ENCODE measurements at regions not wholly inside any gene's neighbourhood (a gene's known extent, or its start where the extent isn't known, plus 50 kb on each side); places are given as distances from the start of the nearest gene placed in this dataset.

DNA sequence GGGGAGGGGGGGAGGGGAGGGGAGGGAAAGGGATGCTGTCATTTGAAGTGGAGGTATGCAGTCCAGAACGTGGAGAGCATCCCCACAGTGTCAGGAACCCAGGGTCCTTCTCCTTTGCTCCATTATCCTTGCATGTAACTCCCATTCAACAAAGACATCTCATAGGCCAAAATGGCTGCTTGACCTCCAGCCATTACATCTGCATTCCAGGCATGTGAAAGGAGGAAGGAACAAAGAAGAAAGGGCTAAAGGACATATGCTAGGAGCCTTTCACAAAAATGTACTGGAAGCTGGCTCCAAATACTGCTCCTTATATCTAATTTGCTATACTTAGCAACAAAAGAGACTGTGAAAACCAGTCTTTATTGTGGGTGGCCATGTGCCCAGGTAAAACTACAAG lies 87.0 kb upstream of the CRHR1 start:
- Histone ChIP-seq H3K27ac (ENCODE audit: extremely low read depth, low read depth, low read length) (no peak overlapping the region), H3K36me3 (ENCODE audit: control insufficient read depth in 2 of 2, insufficient read depth in 1 of 2, low read length in 2 of 2) (no peaks in the 10 kb centered on the region)

More for the DNA sequence above, 87.0 kb upstream of the CRHR1 start:
- Histone ChIP-seq H3K4me1 (ENCODE audit: control insufficient read depth, insufficient read depth, low read length) (no peaks in the 10 kb centered on the region), H3K9me3 (ENCODE audit: control insufficient read depth, insufficient read depth, low read depth, low read length) (no peaks in the 10 kb centered on the region), H3K4me3 (ENCODE audit: low read depth, low read length) (no peak overlapping the region)
- CTCF ChIA-PET, result interaction anchor here (1.5 to 2.0 kb wide), 2 partner anchors 23 to 135 kb away, joined by 4 read pairs; no protein-coding TSS in a partner anchor
- POLR2A ChIA-PET, result interaction anchor here (0.6 kb wide), 1 partner anchor 282 kb away, joined by 4 read pairs; no protein-coding TSS in a partner anchor
- TF ChIP-seq ZNF707 (tag by site-specific recombination; IDR thresholded peaks at IDR 0.05) (no peak), KLF17 (tag by site-specific recombination; IDR thresholded peaks at IDR 0.05) (no peak), ZNF596 (tag by site-specific recombination; IDR thresholded peaks at IDR 0.05) (no peak), ZNF274 (IDR thresholded peaks at IDR 0.05; ENCODE audit: low read length) (no peak), ZNF274 (tag by site-specific recombination; IDR thresholded peaks at IDR 0.05; ENCODE audit: borderline replicate concordance) (no peak), ZNF558 (tag by site-specific recombination; IDR thresholded peaks at IDR 0.05) (no peak), ZNF785 (tag by site-specific recombination; IDR thresholded peaks at IDR 0.05) (no peak), ZNF549 (tag by site-specific recombination; IDR thresholded peaks at IDR 0.05) (no peak), ZBTB49 (tag by site-specific recombination; IDR thresholded peaks at IDR 0.05; ENCODE audit: low read depth) (no peak), ZFP37 (tag by site-specific recombination; IDR thresholded peaks at IDR 0.05) (no peak), ZNF629 (tag by site-specific recombination; IDR thresholded peaks at IDR 0.05) (no peak), ZNF202 (tag by site-specific recombination; IDR thresholded peaks at IDR 0.05; ENCODE audit: borderline replicate concordance) (no peak), ZNF350 (tag by site-specific recombination; IDR thresholded peaks at IDR 0.05) (no peak), IKZF3 (tag by site-specific recombination; IDR thresholded peaks at IDR 0.05) (no peak), ZNF514 (tag by site-specific recombination; IDR thresholded peaks at IDR 0.05) (no peak), ZNF175 (tag by site-specific recombination; IDR thresholded peaks at IDR 0.05) (no peak), ZNF221 (tag by site-specific recombination; IDR thresholded peaks at IDR 0.05; ENCODE audit: borderline replicate concordance) (no peak), ZNF2 (tag by site-specific recombination; IDR thresholded peaks at IDR 0.05) (no peak)
- TF ChIP-seq, protein P1, sequence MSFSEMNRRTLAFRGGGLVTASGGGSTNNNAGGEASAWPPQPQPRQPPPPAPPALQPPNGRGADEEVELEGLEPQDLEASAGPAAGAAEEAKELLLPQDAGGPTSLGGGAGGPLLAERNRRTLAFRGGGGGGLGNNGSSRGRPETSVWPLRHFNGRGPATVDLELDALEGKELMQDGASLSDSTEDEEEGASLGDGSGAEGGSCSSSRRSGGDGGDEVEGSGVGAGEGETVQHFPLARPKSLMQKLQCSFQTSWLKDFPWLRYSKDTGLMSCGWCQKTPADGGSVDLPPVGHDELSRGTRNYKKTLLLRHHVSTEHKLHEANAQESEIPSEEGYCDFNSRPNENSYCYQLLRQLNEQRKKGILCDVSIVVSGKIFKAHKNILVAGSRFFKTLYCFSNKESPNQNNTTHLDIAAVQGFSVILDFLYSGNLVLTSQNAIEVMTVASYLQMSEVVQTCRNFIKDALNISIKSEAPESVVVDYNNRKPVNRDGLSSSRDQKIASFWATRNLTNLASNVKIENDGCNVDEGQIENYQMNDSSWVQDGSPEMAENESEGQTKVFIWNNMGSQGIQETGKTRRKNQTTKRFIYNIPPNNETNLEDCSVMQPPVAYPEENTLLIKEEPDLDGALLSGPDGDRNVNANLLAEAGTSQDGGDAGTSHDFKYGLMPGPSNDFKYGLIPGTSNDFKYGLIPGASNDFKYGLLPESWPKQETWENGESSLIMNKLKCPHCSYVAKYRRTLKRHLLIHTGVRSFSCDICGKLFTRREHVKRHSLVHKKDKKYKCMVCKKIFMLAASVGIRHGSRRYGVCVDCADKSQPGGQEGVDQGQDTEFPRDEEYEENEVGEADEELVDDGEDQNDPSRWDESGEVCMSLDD (tag by site-specific recombination; IDR thresholded peaks at IDR 0.05), result no peak
- TF ChIP-seq, protein P2, sequence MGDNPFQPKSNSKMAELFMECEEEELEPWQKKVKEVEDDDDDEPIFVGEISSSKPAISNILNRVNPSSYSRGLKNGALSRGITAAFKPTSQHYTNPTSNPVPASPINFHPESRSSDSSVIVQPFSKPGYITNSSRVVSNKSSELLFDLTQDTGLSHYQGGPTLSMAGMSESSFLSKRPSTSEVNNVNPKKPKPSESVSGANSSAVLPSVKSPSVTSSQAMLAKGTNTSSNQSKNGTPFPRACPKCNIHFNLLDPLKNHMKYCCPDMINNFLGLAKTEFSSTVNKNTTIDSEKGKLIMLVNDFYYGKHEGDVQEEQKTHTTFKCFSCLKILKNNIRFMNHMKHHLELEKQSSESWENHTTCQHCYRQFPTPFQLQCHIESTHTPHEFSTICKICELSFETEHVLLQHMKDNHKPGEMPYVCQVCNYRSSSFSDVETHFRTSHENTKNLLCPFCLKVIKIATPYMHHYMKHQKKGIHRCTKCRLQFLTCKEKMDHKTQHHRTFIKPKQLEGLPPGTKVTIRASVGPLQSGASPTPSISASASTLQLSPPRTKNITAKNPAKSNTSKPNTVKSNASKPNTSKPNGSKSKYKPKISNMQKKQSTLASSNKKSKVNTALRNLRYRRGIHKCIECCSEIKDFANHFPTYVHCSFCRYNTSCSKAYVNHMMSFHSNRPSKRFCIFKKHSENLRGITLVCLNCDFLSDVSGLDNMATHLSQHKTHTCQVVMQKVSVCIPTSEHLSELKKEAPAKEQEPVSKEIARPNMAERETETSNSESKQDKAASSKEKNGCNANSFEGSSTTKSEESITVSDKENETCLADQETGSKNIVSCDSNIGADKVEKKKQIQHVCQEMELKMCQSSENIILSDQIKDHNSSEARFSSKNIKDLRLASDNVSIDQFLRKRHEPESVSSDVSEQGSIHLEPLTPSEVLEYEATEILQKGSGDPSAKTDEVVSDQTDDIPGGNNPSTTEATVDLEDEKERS (tag by site-specific recombination; IDR thresholded peaks at IDR 0.05), result no peak
- TF ChIP-seq, protein P3, sequence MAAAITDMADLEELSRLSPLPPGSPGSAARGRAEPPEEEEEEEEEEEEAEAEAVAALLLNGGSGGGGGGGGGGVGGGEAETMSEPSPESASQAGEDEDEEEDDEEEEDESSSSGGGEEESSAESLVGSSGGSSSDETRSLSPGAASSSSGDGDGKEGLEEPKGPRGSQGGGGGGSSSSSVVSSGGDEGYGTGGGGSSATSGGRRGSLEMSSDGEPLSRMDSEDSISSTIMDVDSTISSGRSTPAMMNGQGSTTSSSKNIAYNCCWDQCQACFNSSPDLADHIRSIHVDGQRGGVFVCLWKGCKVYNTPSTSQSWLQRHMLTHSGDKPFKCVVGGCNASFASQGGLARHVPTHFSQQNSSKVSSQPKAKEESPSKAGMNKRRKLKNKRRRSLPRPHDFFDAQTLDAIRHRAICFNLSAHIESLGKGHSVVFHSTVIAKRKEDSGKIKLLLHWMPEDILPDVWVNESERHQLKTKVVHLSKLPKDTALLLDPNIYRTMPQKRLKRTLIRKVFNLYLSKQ (tag by site-specific recombination; IDR thresholded peaks at IDR 0.05; ENCODE audit: borderline replicate concordance), result no peak

Data from HEK293 (cell line).